GM23248 (cell line): ENCODE measurements at regions not wholly inside any gene's neighbourhood (a gene's known extent, or its start where the extent isn't known, plus 50 kb on each side); places are given as distances from the start of the nearest gene placed in this dataset.

Experiments
- DNase-seq: peaks from one replicate; pipeline ENCODE4 v3.0.0-alpha.2; 2015
- H2AFZ ChIP-seq: fragments of 200-600 bp; sonication (generic); 2 replicates; pipeline ENCODE4 v1.6.1; 2016; ENCODE audit warnings: antibody characterized with exemption
- H3F3A ChIP-seq: fragments of 200-600 bp; sonication (generic); 2 replicates; pipeline ENCODE4 v1.6.1; 2016; ENCODE audit warnings: mild to moderate bottlenecking, antibody characterized with exemption, mixed run types; ENCODE audit not compliant: insufficient read depth
- H3K27ac ChIP-seq: fragments of 200-600 bp; sonication (generic); 2 replicates; pipeline ENCODE4 v1.5.1; 2016; ENCODE audit warnings: mild to moderate bottlenecking
- H3K27me3 ChIP-seq: fragments of 200-600 bp; sonication (generic); replicated peaks from 2 replicates; pipeline ENCODE4 v1.6.1; 2016; ENCODE audit warnings: mild to moderate bottlenecking; ENCODE audit not compliant: insufficient read depth
- H3K36me3 ChIP-seq: fragments of 200-600 bp; sonication (generic); 2 replicates; pipeline ENCODE4 v1.6.1; 2016; ENCODE audit warnings: low read depth, mild to moderate bottlenecking
- H3K4me1 ChIP-seq: fragments of 200-600 bp; sonication (generic); 2 replicates; pipeline ENCODE4 v1.6.1; 2016; ENCODE audit warnings: mild to moderate bottlenecking; ENCODE audit not compliant: insufficient read depth
- H3K4me2 ChIP-seq: fragments of 200-600 bp; sonication (generic); one replicate; pipeline ENCODE4 v1.6.1; 2016; ENCODE audit warnings: mild to moderate bottlenecking; ENCODE audit not compliant: unreplicated experiment
- H3K4me3 ChIP-seq: fragments of 200-600 bp; sonication (generic); 2 replicates; pipeline ENCODE4 v1.5.1; 2016; ENCODE audit warnings: mild to moderate bottlenecking
- H3K79me2 ChIP-seq: fragments of 200-600 bp; sonication (generic); 2 replicates; pipeline ENCODE4 v1.6.1; 2016; ENCODE audit warnings: mild to moderate bottlenecking; ENCODE audit not compliant: insufficient read depth
- H3K9ac ChIP-seq: fragments of 200-600 bp; sonication (generic); 2 replicates; pipeline ENCODE4 v1.6.1; 2016; ENCODE audit warnings: mild to moderate bottlenecking
- H3K9me2 ChIP-seq: fragments of 200-600 bp; sonication (generic); 2 replicates; pipeline ENCODE4 v1.6.1; 2016; ENCODE audit warnings: mixed run types, mild to moderate bottlenecking, moderate library complexity; ENCODE audit not compliant: insufficient read depth
- H3K9me3 ChIP-seq: fragments of 200-600 bp; sonication (generic); one replicate; pipeline ENCODE4 v1.6.1; 2017; ENCODE audit warnings: low read depth
- H4K20me1 ChIP-seq: fragments of 200-600 bp; sonication (generic); 2 replicates; pipeline ENCODE4 v1.6.0; 2016; ENCODE audit not compliant: insufficient read depth
- EZH2 ChIP-seq: fragments of 200-600 bp; sonication (generic); IDR thresholded peaks from 2 replicates; pipeline ENCODE4 v1.6.1; 2018; ENCODE audit warnings: antibody characterized with exemption, mild to moderate bottlenecking; ENCODE audit not compliant: insufficient read depth, poor library complexity, severe bottlenecking
- EZH2phosphoT487 ChIP-seq: fragments of 200-600 bp; sonication (generic); IDR thresholded peaks from 2 replicates; pipeline ENCODE4 v1.6.1; 2018; ENCODE audit warnings: antibody characterized with exemption, moderate library complexity, mild to moderate bottlenecking, low read depth; ENCODE audit not compliant: insufficient read depth
- WGBS, 2 experiments: methylation state at CpG; one replicate each; pipeline ENCODE4 v1.1.6; 2015 to 2017; ENCODE audit warnings: low lambda C conversion rate in 2 of 2, low coverage in 1 of 2; ENCODE audit errors: missing lambda C conversion rate in 2 of 2; 5-methylcytosine and 5-hydroxymethylcytosine counted together
- in situ Hi-C: fragments of 300-500 bp; cut with MboI; formaldehyde crosslinking; loops from 2 replicates; pipeline ENCODE4 v1.15.0; 2020

- H3K27me3 ChIP-seq: no peaks in the 10 kb centered on the region
- no peak overlapping the region for H3K9ac ChIP-seq
- no peaks in the 10 kb centered on the region for H3K79me2 ChIP-seq
- no peak overlapping the region for H2AFZ ChIP-seq
- no peak for DNase-seq
- H4K20me1 ChIP-seq: no peaks in the 10 kb centered on the region
- in situ Hi-C loops: no loop called here
- TF ChIP-seq EZH2: no peak
- TF ChIP-seq EZH2phosphoT487: no peak
- H3K9me2 ChIP-seq: no peaks in the 10 kb centered on the region
- no peak overlapping the region for H3K4me3 ChIP-seq
- H3K27ac ChIP-seq: no peak overlapping the region
- H3K36me3 ChIP-seq: no peaks in the 10 kb centered on the region
- H3K4me1 ChIP-seq: no peaks in the 10 kb centered on the region
- no peaks in the 10 kb centered on the region for H3K9me3 ChIP-seq
- 48 to 56% methylated on average over 6 of the region's 6 CpGs for WGBS, 2 experiments
- no peaks in the 10 kb centered on the region for H3F3A ChIP-seq
- no peak overlapping the region for H3K4me2 ChIP-seq
Measured at GRCh38 chr1:30533796-30534550, 189.4 kb downstream of the MATN1 start.

DNA sequence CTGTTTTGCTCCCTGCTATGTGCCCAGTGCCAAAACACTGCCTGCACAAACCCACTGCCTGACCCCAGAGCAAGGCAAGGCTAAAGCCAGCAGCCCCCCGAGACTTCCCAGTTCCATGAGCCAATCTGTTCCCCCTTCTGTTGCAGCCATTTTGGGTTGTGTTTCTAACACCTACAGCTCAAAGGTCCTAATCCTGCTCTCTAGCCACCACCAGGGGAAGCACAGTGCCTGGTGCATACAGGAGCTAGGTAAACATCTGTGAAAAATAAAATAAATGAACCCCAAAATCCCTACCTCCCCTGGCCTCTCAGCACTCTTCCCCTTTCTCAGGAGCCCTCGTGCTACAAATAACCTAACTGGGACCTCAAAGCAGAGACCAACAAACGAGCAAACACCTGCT, 190.2 kb downstream of the MATN1 start:
- H3K27ac ChIP-seq: no peak overlapping the region

DNA sequence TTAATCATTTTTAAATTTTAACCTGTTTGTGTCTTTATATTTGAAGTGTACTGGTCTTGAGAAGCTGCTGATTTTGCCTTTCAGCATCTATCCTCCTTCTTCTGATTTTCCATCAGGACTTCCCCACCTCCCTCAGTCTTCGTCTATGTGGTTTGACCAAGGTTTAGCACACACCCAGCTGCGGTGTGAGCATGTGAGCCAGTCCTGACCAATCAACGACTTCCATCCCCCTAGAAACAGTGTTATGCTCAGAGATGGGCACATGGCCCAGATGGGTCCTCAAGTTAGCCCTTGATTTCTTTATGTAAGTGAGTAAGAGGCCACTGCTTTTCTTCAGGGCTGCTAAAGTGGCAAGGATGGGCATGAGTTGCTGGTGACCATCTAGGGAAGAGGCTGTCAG, 190.8 kb downstream of the MATN1 start:
- H3K27ac ChIP-seq: no peak overlapping the region
- WGBS, 2 experiments: 59 to 73% methylated on average over 3 of the region's 3 CpGs
- H4K20me1 ChIP-seq: no peaks in the 10 kb centered on the region
- H2AFZ ChIP-seq: no peak overlapping the region
- no peaks in the 10 kb centered on the region for H3K36me3 ChIP-seq
- in situ Hi-C loops: no loop called here
- no peaks in the 10 kb centered on the region for H3K27me3 ChIP-seq
- no peak for TF ChIP-seq EZH2
- no peak for TF ChIP-seq EZH2phosphoT487
- no peak overlapping the region for H3K4me2 ChIP-seq
- DNase-seq: no peak
- no peaks in the 10 kb centered on the region for H3K9me3 ChIP-seq
- H3K4me1 ChIP-seq: no peaks in the 10 kb centered on the region
- H3K4me3 ChIP-seq: no peak overlapping the region
- no peaks in the 10 kb centered on the region for H3K9me2 ChIP-seq
- no peak overlapping the region for H3K9ac ChIP-seq
- H3F3A ChIP-seq: no peaks in the 10 kb centered on the region
- no peaks in the 10 kb centered on the region for H3K79me2 ChIP-seq

More for the DNA sequence above, 190.2 kb downstream of the MATN1 start:
- no peak for DNase-seq
- WGBS, 2 experiments: 35 to 62% methylated on average over 3 of the region's 3 CpGs
- no peaks in the 10 kb centered on the region for H3K36me3 ChIP-seq
- no peaks in the 10 kb centered on the region for H4K20me1 ChIP-seq
- no peak overlapping the region for H2AFZ ChIP-seq
- no peak overlapping the region for H3K4me3 ChIP-seq
- in situ Hi-C loops: no loop called here
- H3K9ac ChIP-seq: no peak overlapping the region
- H3K9me3 ChIP-seq: no peaks in the 10 kb centered on the region
- TF ChIP-seq EZH2phosphoT487 (no peak), EZH2 (no peak)
- no peak overlapping the region for H3K4me2 ChIP-seq
- H3K9me2 ChIP-seq: no peaks in the 10 kb centered on the region
- H3K79me2 ChIP-seq: no peaks in the 10 kb centered on the region
- no peaks in the 10 kb centered on the region for H3K4me1 ChIP-seq
- H3K27me3 ChIP-seq: no peaks in the 10 kb centered on the region
- H3F3A ChIP-seq: no peaks in the 10 kb centered on the region

- Histone ChIP-seq H3K27me3 (no peaks in the 10 kb centered on the region), H3F3A (peaks cover 13% of the 10 kb centered on the region), H4K20me1 (no peaks in the 10 kb centered on the region), H3K9me3 (no peaks in the 10 kb centered on the region), H3K27ac (no peak overlapping the region), H3K4me2 (no peak overlapping the region), H3K4me1 (peaks cover 30% of the 10 kb centered on the region), H3K79me2 (no peaks in the 10 kb centered on the region), H3K9me2 (no peaks in the 10 kb centered on the region), H3K36me3 (no peaks in the 10 kb centered on the region), H2AFZ (no peak overlapping the region), H3K4me3 (no peak overlapping the region), H3K9ac (no peak overlapping the region)
- TF ChIP-seq EZH2phosphoT487: no peak
- TF ChIP-seq EZH2: no peak
- in situ Hi-C loops: no loop called here
- DNase-seq: peak; percentile 24
- WGBS, 2 experiments: 69 to 72% methylated on average over 13 of the region's 13 CpGs
Measured at GRCh38 chr1:30527511-30528140, 195.8 kb downstream of the MATN1 start.
